ENCODE measurements at regions not wholly inside any gene's neighbourhood (a gene's known extent, or its start where the extent isn't known, plus 50 kb on each side); places are given as distances from the start of the nearest gene placed in this dataset.
"Not testable (repeated sequence)": the region's sequence is repeated elsewhere in the genome, so short reads cannot be mapped to it uniquely, and the experiment has no call there.

DNA sequence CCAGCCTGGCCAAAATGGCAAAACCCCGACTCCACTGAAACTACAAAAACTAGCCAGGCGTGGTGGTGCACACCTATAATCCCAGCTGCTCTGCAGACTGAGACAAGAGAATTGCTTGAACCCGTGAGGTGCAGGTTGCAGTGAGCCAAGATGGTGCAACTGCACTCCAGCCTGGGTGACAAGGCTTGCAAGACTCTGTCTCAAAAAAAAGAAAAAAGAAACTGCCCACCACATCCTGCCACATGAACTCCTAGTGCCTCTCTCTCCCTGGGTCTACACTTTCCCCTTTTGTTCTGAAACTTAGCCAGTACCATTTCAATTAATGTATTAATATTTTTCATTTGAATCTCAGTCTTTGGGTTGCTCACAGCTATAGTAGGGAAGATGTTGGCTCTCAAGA, 192.2 kb upstream of the MME start:
- no peak for DNase-seq (ENCODE audit: insufficient read length, low spot score)
- no peak for FAIRE-seq
- TF ChIP-seq POLR2A (IDR thresholded peaks at IDR 0.05; ENCODE audit: low read depth, low read length) (no peak), SPI1 (IDR thresholded peaks at IDR 0.05; ENCODE audit: low read depth, low read length) (no peak), POLR2AphosphoS5 (IDR thresholded peaks at IDR 0.05; ENCODE audit: low read depth, low read length) (no peak), POU2F2 (IDR thresholded peaks at IDR 0.05; ENCODE audit: low read depth, low read length) (no peak), PAX5 (IDR thresholded peaks at IDR 0.05; ENCODE audit: insufficient read depth, low read length, severe bottlenecking) (no peak), TAF1 (IDR thresholded peaks at IDR 0.05; ENCODE audit: low read depth, low read length) (no peak)

DNA sequence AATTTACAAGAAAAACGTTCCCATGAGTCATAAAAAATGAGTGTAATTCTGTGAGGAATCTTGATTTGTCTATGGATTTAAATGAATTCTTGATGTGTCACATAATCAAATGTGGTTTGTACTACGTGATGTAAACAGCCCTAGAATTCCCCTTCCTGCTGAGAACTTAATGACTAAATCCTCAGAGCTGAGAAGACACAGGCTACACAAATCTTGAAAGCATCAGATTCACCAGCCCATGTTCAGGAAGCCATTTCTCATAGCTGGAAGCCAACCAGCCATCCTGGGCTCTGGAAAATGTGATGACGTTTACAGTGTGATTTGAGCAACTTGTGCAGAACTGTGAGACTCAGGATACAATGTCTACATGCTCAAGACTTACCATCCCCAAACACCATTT, 193.7 kb upstream of the MME start:
- DNase-seq (ENCODE audit: insufficient read length, low spot score) (no peak), FAIRE-seq (no peak)
- TF ChIP-seq POLR2AphosphoS5 (IDR thresholded peaks at IDR 0.05; ENCODE audit: low read depth, low read length) (no peak), TAF1 (IDR thresholded peaks at IDR 0.05; ENCODE audit: low read depth, low read length) (no peak), PAX5 (IDR thresholded peaks at IDR 0.05; ENCODE audit: insufficient read depth, low read length, severe bottlenecking) (no peak), SPI1 (IDR thresholded peaks at IDR 0.05; ENCODE audit: low read depth, low read length) (no peak), POU2F2 (IDR thresholded peaks at IDR 0.05; ENCODE audit: low read depth, low read length) (no peak), POLR2A (IDR thresholded peaks at IDR 0.05; ENCODE audit: low read depth, low read length) (no peak)

DNA sequence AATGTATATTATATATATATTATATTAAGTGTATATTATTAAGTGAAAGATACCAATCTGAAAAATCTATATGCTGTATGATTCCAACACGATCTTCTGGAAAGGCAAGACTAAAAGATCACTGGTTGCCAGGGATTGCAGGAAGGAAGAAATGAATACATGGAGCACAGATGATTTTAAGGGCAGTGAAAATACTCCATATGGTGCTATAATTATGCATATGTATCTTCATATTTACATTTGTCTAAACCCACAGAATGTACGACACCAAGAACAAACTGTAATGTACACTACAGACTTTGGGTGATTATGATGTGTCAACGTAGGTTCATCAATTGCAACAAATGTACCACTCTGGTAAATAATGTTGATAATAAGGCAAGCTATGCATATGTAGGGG, 194.7 kb upstream of the MME start:
- FAIRE-seq (no peak), DNase-seq (ENCODE audit: insufficient read length, low spot score) (no peak)
- TF ChIP-seq POU2F2 (IDR thresholded peaks at IDR 0.05; ENCODE audit: low read depth, low read length) (no peak), POLR2A (IDR thresholded peaks at IDR 0.05; ENCODE audit: low read depth, low read length) (no peak), PAX5 (IDR thresholded peaks at IDR 0.05; ENCODE audit: insufficient read depth, low read length, severe bottlenecking) (no peak), TAF1 (IDR thresholded peaks at IDR 0.05; ENCODE audit: low read depth, low read length) (no peak), SPI1 (IDR thresholded peaks at IDR 0.05; ENCODE audit: low read depth, low read length) (no peak), POLR2AphosphoS5 (IDR thresholded peaks at IDR 0.05; ENCODE audit: low read depth, low read length) (no peak)

DNA sequence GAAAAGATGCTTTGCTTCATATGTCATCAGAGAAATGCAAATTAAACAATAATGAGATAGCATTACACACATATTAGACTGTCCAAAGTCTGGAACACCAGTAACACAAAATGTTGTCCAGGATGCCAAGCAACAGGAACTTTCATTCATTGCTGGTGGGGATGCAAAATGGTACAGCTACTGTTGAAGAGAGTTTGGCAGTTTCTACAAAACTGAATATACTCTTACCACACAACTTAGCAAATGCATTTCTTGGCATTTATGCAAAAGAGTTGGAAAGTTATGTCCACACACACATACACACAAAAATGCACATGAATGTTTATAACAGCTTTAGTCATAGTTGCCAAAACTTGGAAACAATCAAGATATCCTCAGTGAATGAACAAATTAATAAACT, 195.2 kb upstream of the MME start:
- TF ChIP-seq PAX5 (IDR thresholded peaks at IDR 0.05; ENCODE audit: insufficient read depth, low read length, severe bottlenecking) (no peak), TAF1 (IDR thresholded peaks at IDR 0.05; ENCODE audit: low read depth, low read length) (no peak), SPI1 (IDR thresholded peaks at IDR 0.05; ENCODE audit: low read depth, low read length) (no peak), POLR2AphosphoS5 (IDR thresholded peaks at IDR 0.05; ENCODE audit: low read depth, low read length) (no peak), POLR2A (IDR thresholded peaks at IDR 0.05; ENCODE audit: low read depth, low read length) (no peak), POU2F2 (IDR thresholded peaks at IDR 0.05; ENCODE audit: low read depth, low read length) (no peak)
- DNase-seq (ENCODE audit: insufficient read length, low spot score) (no peak), FAIRE-seq (no peak)

DNA sequence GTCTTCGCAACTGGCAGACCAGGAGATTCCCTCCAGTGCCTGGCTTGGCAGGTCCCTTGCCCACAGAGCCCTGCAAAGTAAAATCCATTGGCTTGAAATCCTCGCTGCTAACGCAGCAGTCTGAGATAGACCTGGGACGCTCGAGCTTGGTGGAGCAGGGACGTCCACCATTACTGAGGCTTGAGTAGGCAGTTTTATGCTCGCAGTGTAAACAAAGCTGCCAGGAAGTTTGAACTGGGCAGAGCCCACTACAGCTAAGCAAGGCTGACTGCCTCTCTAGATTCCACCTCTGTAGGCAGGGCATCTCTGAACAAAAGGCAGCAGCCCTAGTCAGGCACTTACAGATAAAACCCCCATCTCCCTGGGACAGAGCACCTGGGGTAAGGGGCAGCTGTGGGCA, 205.0 kb upstream of the MME start:
- DNase-seq (ENCODE audit: insufficient read length, low spot score) (no peak), FAIRE-seq (no peak)
- TF ChIP-seq POLR2AphosphoS5 (IDR thresholded peaks at IDR 0.05; ENCODE audit: low read depth, low read length) (no peak), TAF1 (IDR thresholded peaks at IDR 0.05; ENCODE audit: low read depth, low read length) (no peak), POLR2A (IDR thresholded peaks at IDR 0.05; ENCODE audit: low read depth, low read length) (no peak), PAX5 (IDR thresholded peaks at IDR 0.05; ENCODE audit: insufficient read depth, low read length, severe bottlenecking) (no peak), SPI1 (IDR thresholded peaks at IDR 0.05; ENCODE audit: low read depth, low read length) (no peak)

DNA sequence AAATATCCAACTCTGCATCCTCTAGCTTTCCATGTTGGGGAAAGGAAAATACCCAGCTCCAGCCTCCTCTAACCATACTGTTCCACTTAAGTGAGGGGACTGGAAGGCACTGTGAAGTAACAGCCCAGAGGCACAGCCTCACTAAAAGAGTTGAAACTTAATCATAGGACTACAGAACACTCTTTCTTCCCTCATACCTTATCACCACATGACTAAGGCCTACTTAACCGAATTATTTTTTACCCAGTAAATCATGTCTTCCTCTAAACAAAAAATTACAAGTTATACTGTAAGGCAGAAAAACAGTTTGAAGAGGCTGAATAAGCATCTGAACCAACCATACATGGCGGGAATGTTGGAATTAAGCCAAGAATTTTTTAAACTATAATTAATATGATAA, 207.4 kb upstream of the MME start:
- FAIRE-seq (no peak), DNase-seq (ENCODE audit: insufficient read length, low spot score) (no peak)
- TF ChIP-seq POU2F2 (IDR thresholded peaks at IDR 0.05; ENCODE audit: low read depth, low read length) (no peak), PAX5 (IDR thresholded peaks at IDR 0.05; ENCODE audit: insufficient read depth, low read length, severe bottlenecking) (no peak), TAF1 (IDR thresholded peaks at IDR 0.05; ENCODE audit: low read depth, low read length) (no peak), SPI1 (IDR thresholded peaks at IDR 0.05; ENCODE audit: low read depth, low read length) (no peak), POLR2AphosphoS5 (IDR thresholded peaks at IDR 0.05; ENCODE audit: low read depth, low read length) (no peak), POLR2A (IDR thresholded peaks at IDR 0.05; ENCODE audit: low read depth, low read length) (no peak)

DNA sequence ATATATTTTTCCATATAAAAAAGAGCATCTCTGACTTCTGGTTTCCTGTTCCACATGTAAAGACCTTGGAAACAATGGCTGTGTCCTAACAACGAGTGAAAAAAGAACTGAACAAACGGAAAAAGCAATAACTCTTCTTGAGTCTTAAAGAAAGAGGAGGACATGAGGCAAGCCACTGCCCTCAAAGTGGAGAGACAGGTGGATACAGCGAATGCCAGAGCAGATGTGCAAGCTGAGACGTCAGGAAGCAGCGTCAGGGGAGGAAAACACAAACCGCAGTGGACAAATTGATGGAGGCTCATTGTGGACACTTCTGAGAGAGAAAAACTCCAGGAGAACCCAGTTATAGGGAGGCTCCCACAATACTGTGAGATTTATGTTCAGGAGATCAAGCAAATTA, 208.0 kb upstream of the MME start:
- DNase-seq (ENCODE audit: insufficient read length, low spot score) (no peak), FAIRE-seq (no peak)
- no peak for TF ChIP-seq PAX5 (IDR thresholded peaks at IDR 0.05; ENCODE audit: insufficient read depth, low read length, severe bottlenecking)
- no peak for TF ChIP-seq SPI1 (IDR thresholded peaks at IDR 0.05; ENCODE audit: low read depth, low read length)
- TF ChIP-seq TAF1 (IDR thresholded peaks at IDR 0.05; ENCODE audit: low read depth, low read length) = no peak
- TF ChIP-seq POLR2AphosphoS5 (IDR thresholded peaks at IDR 0.05; ENCODE audit: low read depth, low read length) = no peak
- no peak for TF ChIP-seq POU2F2 (IDR thresholded peaks at IDR 0.05; ENCODE audit: low read depth, low read length)
- TF ChIP-seq POLR2A (IDR thresholded peaks at IDR 0.05; ENCODE audit: low read depth, low read length) = no peak

DNA sequence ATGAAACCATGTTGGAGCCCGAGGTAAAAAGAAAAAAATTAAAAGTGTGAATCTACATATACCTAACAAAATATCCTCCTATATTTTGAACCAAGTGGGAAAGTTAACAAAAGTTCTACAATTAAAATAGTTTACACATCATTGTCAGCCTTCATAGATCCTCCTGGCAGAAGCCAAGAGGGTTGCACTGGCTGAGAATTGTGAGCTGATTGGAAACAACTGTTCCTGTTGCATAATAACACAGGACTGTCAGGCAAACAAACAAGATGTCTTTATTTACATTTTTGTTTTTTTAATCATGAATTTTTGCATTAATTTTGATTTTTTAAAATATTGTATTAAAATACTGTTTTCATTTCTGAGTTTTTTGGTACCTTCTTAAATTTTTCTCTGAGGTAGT, 215.2 kb upstream of the MME start:
- FAIRE-seq (no peak), DNase-seq (ENCODE audit: insufficient read length, low spot score) (no peak)
- TF ChIP-seq POLR2A (IDR thresholded peaks at IDR 0.05; ENCODE audit: low read depth, low read length) = no peak
- no peak for TF ChIP-seq TAF1 (IDR thresholded peaks at IDR 0.05; ENCODE audit: low read depth, low read length)
- TF ChIP-seq SPI1 (IDR thresholded peaks at IDR 0.05; ENCODE audit: low read depth, low read length) = no peak
- no peak for TF ChIP-seq POLR2AphosphoS5 (IDR thresholded peaks at IDR 0.05; ENCODE audit: low read depth, low read length)
- no peak for TF ChIP-seq POU2F2 (IDR thresholded peaks at IDR 0.05; ENCODE audit: low read depth, low read length)
- no peak for TF ChIP-seq PAX5 (IDR thresholded peaks at IDR 0.05; ENCODE audit: insufficient read depth, low read length, severe bottlenecking)

DNA sequence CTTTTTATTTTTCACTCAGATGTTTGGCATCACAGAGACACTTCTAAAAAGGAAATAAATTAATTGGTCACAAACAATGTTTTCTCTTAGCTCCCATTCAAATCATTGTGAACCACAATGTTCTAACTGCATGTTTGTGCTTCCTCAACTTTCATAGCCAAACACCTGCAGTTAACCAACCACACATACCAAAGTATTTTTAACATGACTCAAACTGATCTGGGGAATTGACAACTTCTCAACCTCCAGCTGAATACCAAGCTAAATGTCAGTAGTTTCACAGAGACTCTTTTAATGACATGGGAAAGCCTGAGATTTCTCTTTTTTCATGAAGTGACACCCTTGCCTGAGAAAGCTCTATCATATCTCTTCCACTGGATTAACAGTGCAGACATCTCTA, 217.9 kb upstream of the MME start:
- TF ChIP-seq POLR2A (IDR thresholded peaks at IDR 0.05; ENCODE audit: low read depth, low read length) = no peak
- no peak for TF ChIP-seq SPI1 (IDR thresholded peaks at IDR 0.05; ENCODE audit: low read depth, low read length)
- no peak for TF ChIP-seq TAF1 (IDR thresholded peaks at IDR 0.05; ENCODE audit: low read depth, low read length)
- TF ChIP-seq PAX5 (IDR thresholded peaks at IDR 0.05; ENCODE audit: insufficient read depth, low read length, severe bottlenecking) = no peak
- FAIRE-seq = no peak
- DNase-seq (ENCODE audit: insufficient read length, low spot score) = no peak

DNA sequence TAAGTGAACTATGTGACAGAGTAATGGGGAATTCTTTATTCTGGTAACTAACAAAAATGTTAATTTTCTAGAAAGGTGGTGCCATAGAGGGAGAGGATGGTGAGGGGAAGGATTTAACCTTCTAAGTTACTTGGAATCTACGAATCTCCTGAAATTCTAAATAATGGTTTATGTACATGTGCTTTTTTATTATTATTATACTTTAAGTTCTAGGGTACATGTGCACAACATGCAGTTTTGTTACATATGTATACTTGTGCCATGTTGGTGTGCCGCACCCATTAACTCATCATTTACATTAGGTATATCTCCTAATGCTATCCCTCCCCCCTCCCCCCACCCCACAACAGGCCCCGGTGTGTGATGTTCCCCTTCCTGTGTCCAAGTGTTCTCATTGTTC, 227.1 kb upstream of the MME start:
- not testable (repeated sequence) for FAIRE-seq

More for the DNA sequence above, 227.1 kb upstream of the MME start:
- DNase-seq (ENCODE audit: insufficient read length, low spot score) = not testable (repeated sequence)
